ENCODE measurements at regions not wholly inside any gene's neighbourhood (a gene's known extent, or its start where the extent isn't known, plus 50 kb on each side); places are given as distances from the start of the nearest gene placed in this dataset.

GRCh38 chr12:42683933-42684801 lies 94.6 kb upstream of the PRICKLE1 start:
- Histone ChIP-seq H3K36me3 (ENCODE audit: control insufficient read depth in 2 of 2, insufficient read depth in 1 of 2, low read length in 2 of 2) (no peaks in the 10 kb centered on the region), H3K4me1 (ENCODE audit: control insufficient read depth, insufficient read depth, low read length) (no peaks in the 10 kb centered on the region), H3K27ac (ENCODE audit: extremely low read depth, low read depth, low read length) (no peak overlapping the region), H3K9me3 (ENCODE audit: control insufficient read depth, insufficient read depth, low read depth, low read length) (no peaks in the 10 kb centered on the region), H3K4me3 (ENCODE audit: low read depth, low read length) (no peak overlapping the region)
- CTCF ChIA-PET: interaction anchor here (0.6 kb wide), 1 partner anchor 46 kb away, joined by 3 read pairs; no protein-coding TSS in a partner anchor
- POLR2A ChIA-PET: interaction anchor here (0.6 kb wide), 1 partner anchor 547 kb away, joined by 3 read pairs; no protein-coding TSS in a partner anchor
- no peak for TF ChIP-seq ELK4 (IDR thresholded peaks at IDR 0.05; ENCODE audit: borderline replicate concordance, low read depth, low read length)
- TF ChIP-seq GLI2 (tag by site-specific recombination; IDR thresholded peaks at IDR 0.05; ENCODE audit: borderline replicate concordance, low read depth): no peak
- no peak for TF ChIP-seq ZNF18 (tag by site-specific recombination; IDR thresholded peaks at IDR 0.05)
- TF ChIP-seq ZSCAN5A (tag by site-specific recombination; IDR thresholded peaks at IDR 0.05): no peak
- TF ChIP-seq ZFP37 (tag by site-specific recombination; IDR thresholded peaks at IDR 0.05): no peak
- no peak for TF ChIP-seq ZNF660 (tag by site-specific recombination; IDR thresholded peaks at IDR 0.05)
- no peak for TF ChIP-seq ZNF560 (tag by site-specific recombination; IDR thresholded peaks at IDR 0.05; ENCODE audit: borderline replicate concordance)
- no peak for TF ChIP-seq ZNF221 (tag by site-specific recombination; IDR thresholded peaks at IDR 0.05; ENCODE audit: borderline replicate concordance)
- TF ChIP-seq ZNF157 (tag by site-specific recombination; IDR thresholded peaks at IDR 0.05): no peak
- TF ChIP-seq, protein P1, sequence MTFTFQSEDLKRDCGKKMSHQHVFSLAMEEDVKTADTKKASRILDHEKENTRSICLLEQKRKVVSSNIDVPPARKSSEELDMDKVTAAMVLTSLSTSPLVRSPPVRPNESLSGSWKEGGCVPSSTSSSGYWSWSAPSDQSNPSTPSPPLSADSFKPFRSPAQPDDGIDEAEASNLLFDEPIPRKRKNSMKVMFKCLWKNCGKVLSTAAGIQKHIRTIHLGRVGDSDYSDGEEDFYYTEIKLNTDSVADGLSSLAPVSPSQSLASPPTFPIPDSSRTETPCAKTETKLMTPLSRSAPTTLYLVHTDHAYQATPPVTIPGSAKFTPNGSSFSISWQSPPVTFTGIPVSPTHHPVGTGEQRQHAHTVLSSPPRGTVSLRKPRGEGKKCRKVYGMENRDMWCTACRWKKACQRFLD (tag by site-specific recombination; IDR thresholded peaks at IDR 0.05): no peak
- TF ChIP-seq, protein P2, sequence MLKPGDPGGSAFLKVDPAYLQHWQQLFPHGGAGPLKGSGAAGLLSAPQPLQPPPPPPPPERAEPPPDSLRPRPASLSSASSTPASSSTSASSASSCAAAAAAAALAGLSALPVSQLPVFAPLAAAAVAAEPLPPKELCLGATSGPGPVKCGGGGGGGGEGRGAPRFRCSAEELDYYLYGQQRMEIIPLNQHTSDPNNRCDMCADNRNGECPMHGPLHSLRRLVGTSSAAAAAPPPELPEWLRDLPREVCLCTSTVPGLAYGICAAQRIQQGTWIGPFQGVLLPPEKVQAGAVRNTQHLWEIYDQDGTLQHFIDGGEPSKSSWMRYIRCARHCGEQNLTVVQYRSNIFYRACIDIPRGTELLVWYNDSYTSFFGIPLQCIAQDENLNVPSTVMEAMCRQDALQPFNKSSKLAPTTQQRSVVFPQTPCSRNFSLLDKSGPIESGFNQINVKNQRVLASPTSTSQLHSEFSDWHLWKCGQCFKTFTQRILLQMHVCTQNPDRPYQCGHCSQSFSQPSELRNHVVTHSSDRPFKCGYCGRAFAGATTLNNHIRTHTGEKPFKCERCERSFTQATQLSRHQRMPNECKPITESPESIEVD (tag by site-specific recombination; IDR thresholded peaks at IDR 0.05): no peak
- no peak for TF ChIP-seq ZNF571 (tag by site-specific recombination; IDR thresholded peaks at IDR 0.05)
- no peak for TF ChIP-seq TRIM28 (IDR thresholded peaks at IDR 0.05; ENCODE audit: borderline replicate concordance, low read length)
- TF ChIP-seq PRDM2 (tag by site-specific recombination; IDR thresholded peaks at IDR 0.05; ENCODE audit: borderline replicate concordance): no peak
- TF ChIP-seq ZNF16 (tag by site-specific recombination; IDR thresholded peaks at IDR 0.05; ENCODE audit: low read depth): no peak
- no peak for TF ChIP-seq PATZ1 (tag by site-specific recombination; IDR thresholded peaks at IDR 0.05)
- TF ChIP-seq, protein P3, sequence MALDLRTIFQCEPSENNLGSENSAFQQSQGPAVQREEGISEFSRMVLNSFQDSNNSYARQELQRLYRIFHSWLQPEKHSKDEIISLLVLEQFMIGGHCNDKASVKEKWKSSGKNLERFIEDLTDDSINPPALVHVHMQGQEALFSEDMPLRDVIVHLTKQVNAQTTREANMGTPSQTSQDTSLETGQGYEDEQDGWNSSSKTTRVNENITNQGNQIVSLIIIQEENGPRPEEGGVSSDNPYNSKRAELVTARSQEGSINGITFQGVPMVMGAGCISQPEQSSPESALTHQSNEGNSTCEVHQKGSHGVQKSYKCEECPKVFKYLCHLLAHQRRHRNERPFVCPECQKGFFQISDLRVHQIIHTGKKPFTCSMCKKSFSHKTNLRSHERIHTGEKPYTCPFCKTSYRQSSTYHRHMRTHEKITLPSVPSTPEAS (tag by site-specific recombination; IDR thresholded peaks at IDR 0.05): no peak
